ENCODE measurements at regions not wholly inside any gene's neighbourhood (a gene's known extent, or its start where the extent isn't known, plus 50 kb on each side); places are given as distances from the start of the nearest gene placed in this dataset.
"Not testable (repeated sequence)": the region's sequence is repeated elsewhere in the genome, so short reads cannot be mapped to it uniquely, and the experiment has no call there.

GRCh38 chr3:197618408-197618807 is 62.6 kb upstream of the BDH1 start:
- H3K27me3 ChIP-seq; H3K4me3 ChIP-seq; DNase-seq (ENCODE audit: low spot score in 2 of 2); intact Hi-C loops (cut with DNase I); H3K9me3 ChIP-seq; H3K4me1 ChIP-seq; H3K27ac ChIP-seq: not testable (repeated sequence)
- H3K36me3 ChIP-seq = peaks cover 51 to 70% of the 10 kb centered on the region in 2 donors

GRCh38 chr3:197615430-197615829 is 59.7 kb upstream of the BDH1 start:
- H3K36me3 ChIP-seq = peaks cover 62 to 81% of the 10 kb centered on the region in 2 donors
- H3K4me1 ChIP-seq = no peaks in the 10 kb centered on the region
- no peak overlapping the region for H3K27ac ChIP-seq
- no peaks in the 10 kb centered on the region for H3K9me3 ChIP-seq
- intact Hi-C loops (cut with DNase I) = no loop called here
- no peak for DNase-seq (ENCODE audit: low spot score in 2 of 2)
- H3K4me3 ChIP-seq = no peak overlapping the region
- TF ChIP-seq CTCF (IDR thresholded peaks at IDR 0.05) = no peak
- no peaks in the 10 kb centered on the region for H3K27me3 ChIP-seq

GRCh38 chr3:197614134-197614533 is 58.4 kb upstream of the BDH1 start:
- H3K27me3 ChIP-seq; H3K27ac ChIP-seq; H3K4me3 ChIP-seq; H3K9me3 ChIP-seq; intact Hi-C loops (cut with DNase I); DNase-seq (ENCODE audit: low spot score in 2 of 2); H3K4me1 ChIP-seq: not testable (repeated sequence)
- peaks cover 51 to 74% of the 10 kb centered on the region in 2 donors for H3K36me3 ChIP-seq

- Histone ChIP-seq H3K9me3 (no peaks in the 10 kb centered on the region), H3K27ac (no peak overlapping the region), H3K4me1 (no peaks in the 10 kb centered on the region), H3K4me3 (no peak overlapping the region), H3K27me3 (no peaks in the 10 kb centered on the region), H3K36me3 (peaks cover 56 to 73% of the 10 kb centered on the region in 2 donors)
- intact Hi-C loops (cut with DNase I) = no loop called here
- DNase-seq (ENCODE audit: low spot score in 2 of 2) = no peak
- no peak for TF ChIP-seq CTCF (IDR thresholded peaks at IDR 0.05)
Observed at GRCh38 chr3:197613199-197613598, 57.4 kb upstream of the BDH1 start.

- Histone ChIP-seq H3K27me3 (no peaks in the 10 kb centered on the region), H3K4me1 (no peaks in the 10 kb centered on the region), H3K9me3 (no peaks in the 10 kb centered on the region), H3K36me3 (peaks cover 71 to 84% of the 10 kb centered on the region in 2 donors), H3K27ac (no peak overlapping the region), H3K4me3 (no peak overlapping the region)
- no peak for DNase-seq (ENCODE audit: low spot score in 2 of 2)
- intact Hi-C loops (cut with DNase I) = no loop called here
- no peak for TF ChIP-seq CTCF (IDR thresholded peaks at IDR 0.05)
Observed at GRCh38 chr3:197611255-197611654, 55.5 kb upstream of the BDH1 start.

GRCh38 chr3:197606468-197606867 is 50.7 kb upstream of the BDH1 start:
- H3K36me3 ChIP-seq = peaks cover 35 to 44% of the 10 kb centered on the region in 2 donors
- no peak overlapping the region for H3K27ac ChIP-seq
- intact Hi-C loops (cut with DNase I) = no loop called here
- no peaks in the 10 kb centered on the region for H3K9me3 ChIP-seq
- no peak overlapping the region for H3K4me3 ChIP-seq
- H3K4me1 ChIP-seq = no peaks in the 10 kb centered on the region
- no peaks in the 10 kb centered on the region for H3K27me3 ChIP-seq
- TF ChIP-seq CTCF (IDR thresholded peaks at IDR 0.05) = no peak
- DNase-seq (ENCODE audit: low spot score in 2 of 2) = no peak
